ENCODE measurements at regions not wholly inside any gene's neighbourhood (a gene's known extent, or its start where the extent isn't known, plus 50 kb on each side); places are given as distances from the start of the nearest gene placed in this dataset.

DNA sequence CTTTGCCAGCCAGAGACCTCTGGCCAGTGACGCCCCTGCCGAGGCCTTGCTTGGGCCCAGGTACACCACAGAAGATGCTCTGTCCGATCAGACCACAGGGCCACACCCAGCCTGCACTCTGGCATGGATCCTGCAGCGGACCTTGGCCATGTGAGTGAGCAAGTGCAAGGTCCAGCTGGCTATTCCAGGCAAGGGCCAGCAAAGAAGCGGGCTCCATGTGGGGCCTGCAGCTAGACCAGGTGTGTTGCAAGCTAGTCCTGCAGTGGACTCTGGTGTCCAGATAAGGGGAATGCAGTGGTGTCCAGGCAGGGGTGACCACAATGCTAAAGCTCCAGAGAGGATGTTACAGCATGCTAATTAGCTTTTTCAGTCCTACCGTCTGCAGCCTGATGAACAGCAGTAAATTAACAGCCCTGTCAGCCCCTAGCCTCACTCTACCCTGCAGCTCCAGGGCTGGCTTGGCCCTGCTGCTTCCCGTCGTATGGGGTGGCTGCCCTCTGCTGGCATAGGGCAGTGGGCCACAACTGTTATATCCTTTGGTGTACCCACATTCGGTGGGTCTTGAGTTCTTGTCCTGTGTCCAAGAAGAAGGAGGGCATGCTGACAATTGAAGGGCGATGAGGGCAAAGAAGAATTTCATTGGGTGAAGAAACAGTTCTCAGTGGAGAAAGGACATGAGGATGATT lies 284.5 kb upstream of the POU5F2 start:
- TF ChIP-seq, protein P1, sequence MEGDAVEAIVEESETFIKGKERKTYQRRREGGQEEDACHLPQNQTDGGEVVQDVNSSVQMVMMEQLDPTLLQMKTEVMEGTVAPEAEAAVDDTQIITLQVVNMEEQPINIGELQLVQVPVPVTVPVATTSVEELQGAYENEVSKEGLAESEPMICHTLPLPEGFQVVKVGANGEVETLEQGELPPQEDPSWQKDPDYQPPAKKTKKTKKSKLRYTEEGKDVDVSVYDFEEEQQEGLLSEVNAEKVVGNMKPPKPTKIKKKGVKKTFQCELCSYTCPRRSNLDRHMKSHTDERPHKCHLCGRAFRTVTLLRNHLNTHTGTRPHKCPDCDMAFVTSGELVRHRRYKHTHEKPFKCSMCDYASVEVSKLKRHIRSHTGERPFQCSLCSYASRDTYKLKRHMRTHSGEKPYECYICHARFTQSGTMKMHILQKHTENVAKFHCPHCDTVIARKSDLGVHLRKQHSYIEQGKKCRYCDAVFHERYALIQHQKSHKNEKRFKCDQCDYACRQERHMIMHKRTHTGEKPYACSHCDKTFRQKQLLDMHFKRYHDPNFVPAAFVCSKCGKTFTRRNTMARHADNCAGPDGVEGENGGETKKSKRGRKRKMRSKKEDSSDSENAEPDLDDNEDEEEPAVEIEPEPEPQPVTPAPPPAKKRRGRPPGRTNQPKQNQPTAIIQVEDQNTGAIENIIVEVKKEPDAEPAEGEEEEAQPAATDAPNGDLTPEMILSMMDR (conservative IDR thresholded peaks at IDR 0.05; ENCODE audit: low read depth, low read length) = no peak
- TF ChIP-seq EZH2 (IDR thresholded peaks at IDR 0.05; ENCODE audit: borderline replicate concordance, low read depth, low read length, poor library complexity, severe bottlenecking) = no peak

Data from A673 (cell line).